Panc1 (cell line): ENCODE measurements at regions not wholly inside any gene's neighbourhood (a gene's known extent, or its start where the extent isn't known, plus 50 kb on each side); places are given as distances from the start of the nearest gene placed in this dataset.

Experiments
- ATAC-seq: fragments of 200-7000 bp; cut with Tn5 transposase; 2 replicates; pipeline ENCODE4 v1.9.1; 2020; ENCODE audit warnings: mild to moderate bottlenecking, moderate library complexity
- BruUV-seq: library from RNA; stranded (reverse); fragments of 400-500 nt; replicated peaks from 2 replicates; lab custom pipeline; 2021; lab: Mats Ljungman, UMichigan
- CTCF ChIA-PET: fragments of 300-600 bp; sonication (Branson Sonifier 250); formaldehyde crosslinking; loops from one replicate; lab custom pipeline; 2022; ENCODE audit warnings: antibody characterized with exemption; lab: Charles Lee
- POLR2A ChIA-PET: fragments of 300-600 bp; sonication (Branson Sonifier 250); formaldehyde crosslinking; loops from one replicate; lab custom pipeline; 2022; ENCODE audit warnings: antibody characterized with exemption; lab: Charles Lee
- DNase-seq: peaks from one replicate; pipeline ENCODE4 v3.0.0-alpha.2; 2010; ENCODE audit warnings: low read depth, low spot score
- H3K27ac ChIP-seq: 2 replicates; pipeline ENCODE4 v1.5.1; 2011; ENCODE audit warnings: mild to moderate bottlenecking, low read length, inconsistent platforms
- H3K27me3 ChIP-seq: fragments of 200-500 bp; sonication (Bioruptor generic); 2 replicates; pipeline ENCODE4 v1.6.0; 2014; ENCODE audit warnings: low read length, inconsistent platforms; ENCODE audit not compliant: control insufficient read depth, insufficient read depth
- H3K36me3 ChIP-seq: fragments of 200-500 bp; sonication (Bioruptor generic); 2 replicates; pipeline ENCODE4 v1.5.1; 2014; ENCODE audit warnings: inconsistent platforms, mild to moderate bottlenecking, low read length, moderate library complexity; ENCODE audit not compliant: control insufficient read depth, insufficient read depth
- H3K4me1 ChIP-seq: 2 replicates; pipeline ENCODE4 v1.5.1; 2011; ENCODE audit warnings: inconsistent platforms, mild to moderate bottlenecking, low read length, moderate library complexity; ENCODE audit not compliant: control insufficient read depth, insufficient read depth
- H3K4me3 ChIP-seq, 2 experiments: 2 replicates each; pipeline ENCODE4 v1.5.1; 2011 to 2012; ENCODE audit warnings: low read depth in 2 of 2, low read length in 2 of 2, mild to moderate bottlenecking in 2 of 2, inconsistent platforms in 1 of 2, moderate library complexity in 1 of 2
- H3K9me3 ChIP-seq: fragments of 200-500 bp; sonication (Bioruptor generic); 2 replicates; pipeline ENCODE4 v1.5.1; 2014; ENCODE audit warnings: low read depth, mild to moderate bottlenecking, inconsistent platforms, low read length, moderate library complexity; ENCODE audit not compliant: control insufficient read depth, insufficient read depth
- CTCF ChIP-seq: fragments of 450-650 bp; IDR thresholded peaks from 2 replicates; pipeline ENCODE4 v1.5.1; 2017; ENCODE audit warnings: mild to moderate bottlenecking
- POLR2AphosphoS5 ChIP-seq: IDR thresholded peaks from 2 replicates; pipeline ENCODE4 v1.6.1; 2012; ENCODE audit warnings: mild to moderate bottlenecking, low read depth, low read length, moderate library complexity
- REST ChIP-seq, 2 experiments: IDR thresholded peaks; 2 replicates each; pipeline ENCODE4 v1.6.1; 2011 to 2012; ENCODE audit warnings: low read depth in 2 of 2, control low read depth in 1 of 2, low read length in 1 of 2, mild to moderate bottlenecking in 1 of 2, moderate library complexity in 1 of 2; ENCODE audit not compliant: insufficient read depth in 1 of 2
- SIN3A ChIP-seq: IDR thresholded peaks from 2 replicates; pipeline ENCODE4 v1.6.1; 2012; ENCODE audit warnings: low read depth, mild to moderate bottlenecking, low read length, moderate library complexity, borderline replicate concordance; ENCODE audit not compliant: insufficient read depth
- TCF7L2 ChIP-seq: IDR thresholded peaks from 2 replicates; pipeline ENCODE4 v1.6.1; 2011; ENCODE audit warnings: mild to moderate bottlenecking, low read depth, low read length, inconsistent platforms
- in situ Hi-C: cut with HindIII; loops from 2 replicates; pipeline ENCODE4 v1.10.0; 2016; ENCODE audit warnings: low sequenced_read_pairs, low pct_unique_long_range_greater_than_20kb
- intact Hi-C: fragments of 100-400 bp; cut with micrococcal nuclease; formaldehyde crosslinking; loops from one replicate; pipeline ENCODE4 v1.10.0; 2022; ENCODE audit not compliant: unreplicated experiment

GRCh38 chr7:17152721-17153120 is 145.7 kb upstream of the AHR start:
- no TSS peak for BruUV-seq
- TF ChIP-seq POLR2AphosphoS5 (no peak), CTCF (no peak), SIN3A (no peak), TCF7L2 (no peak), REST (IDR thresholded peaks at IDR 0.05; ENCODE audit: insufficient read depth in 1 of 2, low read depth in 2 of 2, low read length in 1 of 2) (no peak)
- no peak for ATAC-seq
- Histone ChIP-seq H3K27ac (no peak overlapping the region), H3K27me3 (no peaks in the 10 kb centered on the region), H3K4me1 (no peaks in the 10 kb centered on the region), H3K36me3 (no peaks in the 10 kb centered on the region), H3K4me3 (no peak overlapping the region), H3K9me3 (no peaks in the 10 kb centered on the region)
- DNase-seq = no peak
- in situ Hi-C loops = no loop called here
- ChIA-PET POLR2A (no interaction called here), CTCF (no interaction called here)
- intact Hi-C loops = no loop called here

- in situ Hi-C loops (no loop called here), intact Hi-C loops (no loop called here)
- no peak for DNase-seq
- H3K27me3 ChIP-seq = no peaks in the 10 kb centered on the region
- POLR2A ChIA-PET = no interaction called here
- ATAC-seq = no peak
- H3K36me3 ChIP-seq = no peaks in the 10 kb centered on the region
- TF ChIP-seq POLR2AphosphoS5 (no peak), REST (IDR thresholded peaks at IDR 0.05; ENCODE audit: insufficient read depth in 1 of 2, low read depth in 2 of 2, low read length in 1 of 2) (no peak), CTCF (no peak), SIN3A (no peak), TCF7L2 (no peak)
- no peaks in the 10 kb centered on the region for H3K9me3 ChIP-seq
- no peak overlapping the region for H3K27ac ChIP-seq
- CTCF ChIA-PET = no interaction called here
- BruUV-seq = no TSS peak
- no peak overlapping the region for H3K4me3 ChIP-seq
- H3K4me1 ChIP-seq = no peaks in the 10 kb centered on the region
These were observed 144.9 kb upstream of the AHR start for GRCh38 chr7:17153536-17153935.
